WTC11 (cell line): ENCODE measurements at regions not wholly inside any gene's neighbourhood (a gene's known extent, or its start where the extent isn't known, plus 50 kb on each side); places are given as distances from the start of the nearest gene placed in this dataset.

Experiments used
- ATAC-seq: fragments of 200-7000 bp; cut with Tn5 transposase; 2 replicates; pipeline ENCODE4 v1.10.0; 2021; ENCODE audit warnings: mild to moderate bottlenecking, moderate library complexity
- CTCF ChIA-PET: fragments of 300-600 bp; sonication (Branson Sonifier 250); formaldehyde crosslinking; loops from one replicate; lab custom pipeline; 2021; ENCODE audit warnings: antibody characterized with exemption; lab: Charles Lee
- POLR2A ChIA-PET: fragments of 350-600 bp; sonication (Branson Sonifier 250); formaldehyde crosslinking; loops from one replicate; lab custom pipeline; 2021; ENCODE audit warnings: antibody characterized with exemption; lab: Charles Lee
- DNase-seq: peaks from one replicate; pipeline ENCODE4 v3.0.0; 2021; ENCODE audit warnings: low spot score
- H3K27ac Mint-ChIP-seq: 2 replicates; pipeline ENCODE4 v1.8.0; 2021; ENCODE audit warnings: mixed read lengths
- H3K27me3 Mint-ChIP-seq: 2 replicates; pipeline ENCODE4 v1.8.0; 2021; ENCODE audit warnings: low read depth, mild to moderate bottlenecking, moderate library complexity, mixed read lengths
- H3K36me3 Mint-ChIP-seq: 2 replicates; pipeline ENCODE4 v1.8.0; 2021; ENCODE audit warnings: mixed read lengths
- H3K4me1 Mint-ChIP-seq: 2 replicates; pipeline ENCODE4 v1.8.0; 2022; ENCODE audit warnings: mixed read lengths
- H3K4me3 Mint-ChIP-seq: 2 replicates; pipeline ENCODE4 v1.8.0; 2021; ENCODE audit warnings: mild to moderate bottlenecking, moderate library complexity, mixed read lengths
- H3K9me3 Mint-ChIP-seq: 2 replicates; pipeline ENCODE4 v1.8.0; 2021; ENCODE audit warnings: mixed read lengths
- ATF3 ChIP-seq: sonication (generic); formaldehyde crosslinking; conservative IDR thresholded peaks from 2 replicates; pipeline ENCODE4 v1.8.1; 2022; ENCODE audit warnings: mild to moderate bottlenecking, missing genetic modification reagents
- CBFB ChIP-seq: sonication (generic); formaldehyde crosslinking; IDR thresholded peaks from 2 replicates; pipeline ENCODE4 v1.8.1; 2022; ENCODE audit warnings: mild to moderate bottlenecking, low read depth, missing genetic modification reagents
- CREB1 ChIP-seq: sonication (generic); formaldehyde crosslinking; IDR thresholded peaks from 2 replicates; pipeline ENCODE4 v1.8.0; 2023; ENCODE audit warnings: mild to moderate bottlenecking, missing genetic modification reagents
- ERG ChIP-seq: fragments of 250-450 bp; sonication (Bioruptor Pico); IDR thresholded peaks from 2 replicates; pipeline ENCODE4 v1.8.0; 2021; ENCODE audit warnings: mild to moderate bottlenecking
- ETV6 ChIP-seq: sonication (generic); formaldehyde crosslinking; IDR thresholded peaks from 2 replicates; pipeline ENCODE4 v1.8.1; 2022; ENCODE audit warnings: mild to moderate bottlenecking, missing genetic modification reagents
- GABPB1 ChIP-seq: sonication (generic); formaldehyde crosslinking; IDR thresholded peaks from 2 replicates; pipeline ENCODE4 v1.8.1; 2023; ENCODE audit warnings: mild to moderate bottlenecking, missing genetic modification reagents
- JAZF1 ChIP-seq: fragments of 250-450 bp; sonication (Bioruptor Pico); IDR thresholded peaks from 2 replicates; pipeline ENCODE4 v1.9.0; 2021; ENCODE audit warnings: moderate library complexity, mild to moderate bottlenecking, inconsistent platforms
- MYBL2 ChIP-seq: sonication (generic); formaldehyde crosslinking; IDR thresholded peaks from 2 replicates; pipeline ENCODE4 v1.8.1; 2023; ENCODE audit warnings: mild to moderate bottlenecking, moderate library complexity, missing genetic modification reagents
- NFATC4 ChIP-seq: fragments of 250-450 bp; sonication (Bioruptor Pico); IDR thresholded peaks from 2 replicates; pipeline ENCODE4 v1.9.0; 2021; ENCODE audit warnings: mild to moderate bottlenecking
- PREB ChIP-seq: sonication (generic); formaldehyde crosslinking; IDR thresholded peaks from 2 replicates; pipeline ENCODE4 v1.8.1; 2022; ENCODE audit warnings: mild to moderate bottlenecking, missing genetic modification reagents, moderate library complexity, borderline replicate concordance
- SMAD3 ChIP-seq: sonication (generic); formaldehyde crosslinking; IDR thresholded peaks from 2 replicates; pipeline ENCODE4 v1.8.0; 2022; ENCODE audit warnings: missing genetic modification reagents, mild to moderate bottlenecking, borderline replicate concordance
- SP1 ChIP-seq: sonication (generic); formaldehyde crosslinking; conservative IDR thresholded peaks from 2 replicates; pipeline ENCODE4 v1.8.1; 2022; ENCODE audit warnings: missing genetic modification reagents
- TCF7 ChIP-seq: sonication (generic); formaldehyde crosslinking; IDR thresholded peaks from 2 replicates; pipeline ENCODE4 v1.8.0; 2022; ENCODE audit warnings: mild to moderate bottlenecking, low read depth, missing genetic modification reagents, moderate library complexity
- USF2 ChIP-seq: sonication (generic); formaldehyde crosslinking; IDR thresholded peaks from 2 replicates; pipeline ENCODE4 v1.8.1; 2023; ENCODE audit warnings: mild to moderate bottlenecking, missing genetic modification reagents, moderate library complexity
- ZMAT4 ChIP-seq: fragments of 250-450 bp; sonication (Bioruptor Pico); IDR thresholded peaks from 2 replicates; pipeline ENCODE4 v1.9.0; 2021; ENCODE audit warnings: mild to moderate bottlenecking
- ZNF138 ChIP-seq: sonication (generic); formaldehyde crosslinking; conservative IDR thresholded peaks from 2 replicates; pipeline ENCODE4 v1.8.1; 2022; ENCODE audit warnings: mild to moderate bottlenecking, moderate library complexity, missing genetic modification reagents
- ZNF317 ChIP-seq: sonication (generic); formaldehyde crosslinking; IDR thresholded peaks from 2 replicates; pipeline ENCODE4 v1.8.1; 2023; ENCODE audit warnings: low read depth, mild to moderate bottlenecking, moderate library complexity, missing genetic modification reagents, borderline replicate concordance
- ZNF671 ChIP-seq: fragments of 250-450 bp; sonication (Bioruptor Pico); IDR thresholded peaks from 2 replicates; pipeline ENCODE4 v1.8.0; 2021; ENCODE audit warnings: mild to moderate bottlenecking

GRCh38 chr17:13320046-13320785 is 281.5 kb downstream of the HS3ST3A1 start:
- TF ChIP-seq NFATC4 (CRISPR knock-in tag), result no peak
- no peak for TF ChIP-seq GABPB1 (CRISPR knock-in tag)
- no peaks in the 10 kb centered on the region; the same call in 1 of the 2 replicates for H3K27me3 Mint-ChIP-seq
- H3K27ac Mint-ChIP-seq, result no peak overlapping the region
- H3K36me3 Mint-ChIP-seq, result no peaks in the 10 kb centered on the region; the same call in 1 of the 2 replicates
- DNase-seq (no peak), ATAC-seq (no peak)
- H3K4me3 Mint-ChIP-seq, result no peak overlapping the region
- ChIA-PET POLR2A (no interaction called here), CTCF (no interaction called here)
- H3K9me3 Mint-ChIP-seq, result peaks cover 16% of the 10 kb centered on the region
- H3K4me1 Mint-ChIP-seq, result no peaks in the 10 kb centered on the region

GRCh38 chr17:13316657-13317056 is 285.1 kb downstream of the HS3ST3A1 start:
- no peak for ATAC-seq
- Mint-ChIP-seq H3K27ac (no peak overlapping the region), H3K4me1 (peaks cover 12% of the 10 kb centered on the region), H3K27me3 (no peaks in the 10 kb centered on the region)
- POLR2A ChIA-PET, result no interaction called here
- TF ChIP-seq ZMAT4 (CRISPR knock-in tag) (no peak), CBFB (CRISPR knock-in tag) (no peak), TCF7 (CRISPR knock-in tag) (no peak), JAZF1 (no peak), ERG (CRISPR knock-in tag) (no peak), ZNF317 (no peak), SMAD3 (CRISPR knock-in tag) (no peak), ZNF138 (CRISPR knock-in tag) (no peak)
- TF ChIP-seq, all 79 proteins: peak for 0
- CTCF ChIA-PET, result no interaction called here
- DNase-seq, result no peak
- H3K9me3 Mint-ChIP-seq, result no peaks in the 10 kb centered on the region
- H3K4me3 Mint-ChIP-seq, result no peak overlapping the region
- H3K36me3 Mint-ChIP-seq, result no peaks in the 10 kb centered on the region

- no peak for TF ChIP-seq ETV6 (CRISPR knock-in tag)
- no peak for TF ChIP-seq CREB1
- no peak for TF ChIP-seq PREB (CRISPR knock-in tag)
- no peak for TF ChIP-seq MYBL2
- TF ChIP-seq SP1 (CRISPR knock-in tag), result no peak
- no peak for DNase-seq
- ChIA-PET CTCF (no interaction called here), POLR2A (interaction anchor here (0.6 kb wide), 2 partner anchors 17 to 119 kb away, joined by 3 to 9 read pairs; no protein-coding TSS in a partner anchor)
- Mint-ChIP-seq H3K4me1 (peaks cover 16% of the 10 kb centered on the region), H3K9me3 (peaks cover 17% of the 10 kb centered on the region), H3K4me3 (no peak overlapping the region), H3K27me3 (no peaks in the 10 kb centered on the region), H3K36me3 (peaks cover 8% of the 10 kb centered on the region), H3K27ac (no peak overlapping the region)
- no peak for ATAC-seq
Observed at GRCh38 chr17:13311306-13311705, 290.4 kb downstream of the HS3ST3A1 start.

GRCh38 chr17:13310858-13311257 is 290.9 kb downstream of the HS3ST3A1 start:
- H3K36me3 Mint-ChIP-seq, result peaks cover 8% of the 10 kb centered on the region
- H3K27ac Mint-ChIP-seq, result no peak overlapping the region
- H3K4me3 Mint-ChIP-seq, result no peak overlapping the region
- ChIA-PET CTCF (no interaction called here), POLR2A (interaction anchor here (0.6 kb wide), 1 partner anchor 120 kb away, joined by 9 read pairs; no protein-coding TSS in a partner anchor)
- no peak for TF ChIP-seq SMAD3 (CRISPR knock-in tag)
- TF ChIP-seq ZNF671 (CRISPR knock-in tag), result no peak
- TF ChIP-seq USF2 (CRISPR knock-in tag), result no peak
- no peak for TF ChIP-seq ZMAT4 (CRISPR knock-in tag)
- TF ChIP-seq ATF3 (CRISPR knock-in tag), result no peak
- no peaks in the 10 kb centered on the region for H3K27me3 Mint-ChIP-seq
- DNase-seq (no peak), ATAC-seq (no peak)
- peaks cover 21% of the 10 kb centered on the region for H3K4me1 Mint-ChIP-seq
- H3K9me3 Mint-ChIP-seq, result peaks cover 17% of the 10 kb centered on the region
